ENCODE measurements at regions not wholly inside any gene's neighbourhood (a gene's known extent, or its start where the extent isn't known, plus 50 kb on each side); places are given as distances from the start of the nearest gene placed in this dataset.

GRCh38 chr11:115941481-115941993 is 437.3 kb upstream of the CADM1 start:
- TF ChIP-seq CTCF (IDR thresholded peaks at IDR 0.05; ENCODE audit: low read depth, low read length) (no peak), EZH2phosphoT487 (IDR thresholded peaks at IDR 0.05; ENCODE audit: low read depth) (no peak)

All from OCI-LY3 (cell line).